ENCODE measurements at regions not wholly inside any gene's neighbourhood (a gene's known extent, or its start where the extent isn't known, plus 50 kb on each side); places are given as distances from the start of the nearest gene placed in this dataset.

DNA sequence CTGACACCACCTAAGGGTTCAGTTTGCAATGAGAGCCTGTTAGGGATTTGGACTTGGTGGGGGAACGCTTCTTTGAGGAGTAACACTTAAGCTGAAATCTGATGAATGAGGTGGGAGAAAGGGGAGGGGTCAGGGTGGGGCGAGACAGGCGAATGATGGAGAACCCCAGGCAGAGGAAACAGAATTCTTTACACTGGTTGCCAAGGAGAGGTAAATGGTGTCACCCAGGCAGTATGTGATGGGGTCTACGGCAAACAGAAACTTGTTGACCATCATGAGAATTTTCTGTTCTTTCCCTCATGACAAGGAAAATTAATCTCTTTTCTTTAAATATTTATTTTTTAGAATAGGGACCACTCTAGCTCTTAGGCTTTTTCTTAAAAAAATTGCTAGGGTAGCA lies 157.2 kb upstream of the MITF start:
- TF ChIP-seq EZH2 (IDR thresholded peaks at IDR 0.05): no peak
- no peak for TF ChIP-seq POLR2AphosphoS5 (IDR thresholded peaks at IDR 0.05; ENCODE audit: borderline replicate concordance, low read depth, low read length)

Measured in SK-N-MC (cell line).